NOMO-1 (cell line): ENCODE measurements at regions not wholly inside any gene's neighbourhood (a gene's known extent, or its start where the extent isn't known, plus 50 kb on each side); places are given as distances from the start of the nearest gene placed in this dataset.
"Not testable (repeated sequence)": the region's sequence is repeated elsewhere in the genome, so short reads cannot be mapped to it uniquely, and the experiment has no call there.

ENCODE experiments used
- DNase-seq, 2 experiments: peaks; one replicate each; lab custom pipeline; 2025; ENCODE audit not compliant: unreplicated experiment in 2 of 2; lab: John Stamatoyannopoulos, UW

DNA sequence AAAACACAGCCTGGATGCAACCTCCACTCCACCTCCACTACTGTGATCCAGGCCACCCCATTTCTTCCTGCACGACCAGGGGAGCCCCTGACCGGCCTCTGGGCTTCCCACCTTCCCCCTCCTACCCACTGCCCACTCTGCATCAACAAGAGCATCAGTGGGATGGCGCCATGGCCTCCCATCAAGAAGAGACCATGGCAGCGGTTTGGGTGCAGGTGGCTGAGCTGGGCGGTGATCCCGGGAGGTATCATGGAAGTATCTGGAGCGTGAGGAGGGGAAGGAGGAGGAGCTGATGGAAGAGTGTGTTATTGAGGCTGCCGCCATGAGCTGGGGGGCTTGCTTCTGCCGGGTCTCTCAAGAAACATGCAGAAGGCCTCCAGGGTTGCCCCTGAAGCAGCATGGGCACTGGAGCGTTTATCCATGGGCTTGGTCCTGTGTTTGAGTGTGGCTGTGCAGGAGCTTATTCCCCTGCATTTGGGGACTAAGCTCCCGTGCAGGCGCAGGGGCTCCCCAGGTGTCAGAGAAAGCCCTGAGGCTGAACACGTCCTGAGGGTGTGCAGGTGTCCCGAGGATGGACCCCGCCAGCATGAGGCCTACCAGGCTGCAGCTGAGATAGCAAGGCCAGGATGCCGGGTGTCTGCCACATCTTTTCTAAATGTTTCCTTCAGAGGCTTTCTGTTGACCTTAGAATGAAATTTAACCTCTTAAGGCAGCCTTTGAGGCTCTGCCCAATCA lies 99.2 kb upstream of the PCBD1 start:
- no peak for DNase-seq

DNA sequence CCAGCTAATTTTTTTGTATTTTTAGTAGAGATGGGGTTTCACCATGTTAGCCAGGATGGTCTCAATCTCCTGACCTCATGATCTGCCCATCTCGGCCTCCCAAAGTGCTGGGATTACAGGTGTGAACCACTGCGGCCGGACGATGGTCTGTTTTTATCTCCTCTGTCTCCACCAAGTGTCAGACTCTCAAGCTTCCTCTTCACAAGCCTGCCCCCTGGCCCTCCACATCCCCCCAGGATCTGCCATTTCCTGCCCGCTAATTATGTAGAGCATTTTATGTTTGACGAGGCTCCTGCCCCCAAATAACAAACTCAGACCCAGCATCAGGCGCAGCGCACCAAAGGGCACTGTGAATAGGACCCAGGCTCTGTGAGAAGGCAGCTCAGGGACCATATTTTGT lies 101.8 kb upstream of the PCBD1 start:
- not testable (repeated sequence) for DNase-seq

DNA sequence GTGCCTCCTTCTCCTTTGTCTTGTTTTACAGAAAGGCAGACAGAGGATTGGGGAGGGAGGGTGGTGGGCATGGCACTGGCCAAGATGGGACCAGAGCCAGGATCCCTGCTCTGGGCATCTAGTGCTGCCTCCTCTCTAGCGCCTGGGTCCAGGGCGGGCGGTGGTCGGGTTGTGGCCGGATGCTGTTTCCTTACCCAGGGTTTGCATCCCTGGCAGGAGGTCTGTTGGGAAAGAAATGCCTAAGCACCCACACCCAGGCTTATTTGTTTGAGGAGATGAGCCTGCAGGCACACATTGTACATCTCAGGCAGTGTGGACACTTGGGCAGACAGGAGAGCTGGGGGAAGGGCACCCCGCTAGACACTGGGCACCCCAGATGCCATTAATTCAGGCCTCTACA lies 102.3 kb upstream of the PCBD1 start:
- no peak for DNase-seq

DNA sequence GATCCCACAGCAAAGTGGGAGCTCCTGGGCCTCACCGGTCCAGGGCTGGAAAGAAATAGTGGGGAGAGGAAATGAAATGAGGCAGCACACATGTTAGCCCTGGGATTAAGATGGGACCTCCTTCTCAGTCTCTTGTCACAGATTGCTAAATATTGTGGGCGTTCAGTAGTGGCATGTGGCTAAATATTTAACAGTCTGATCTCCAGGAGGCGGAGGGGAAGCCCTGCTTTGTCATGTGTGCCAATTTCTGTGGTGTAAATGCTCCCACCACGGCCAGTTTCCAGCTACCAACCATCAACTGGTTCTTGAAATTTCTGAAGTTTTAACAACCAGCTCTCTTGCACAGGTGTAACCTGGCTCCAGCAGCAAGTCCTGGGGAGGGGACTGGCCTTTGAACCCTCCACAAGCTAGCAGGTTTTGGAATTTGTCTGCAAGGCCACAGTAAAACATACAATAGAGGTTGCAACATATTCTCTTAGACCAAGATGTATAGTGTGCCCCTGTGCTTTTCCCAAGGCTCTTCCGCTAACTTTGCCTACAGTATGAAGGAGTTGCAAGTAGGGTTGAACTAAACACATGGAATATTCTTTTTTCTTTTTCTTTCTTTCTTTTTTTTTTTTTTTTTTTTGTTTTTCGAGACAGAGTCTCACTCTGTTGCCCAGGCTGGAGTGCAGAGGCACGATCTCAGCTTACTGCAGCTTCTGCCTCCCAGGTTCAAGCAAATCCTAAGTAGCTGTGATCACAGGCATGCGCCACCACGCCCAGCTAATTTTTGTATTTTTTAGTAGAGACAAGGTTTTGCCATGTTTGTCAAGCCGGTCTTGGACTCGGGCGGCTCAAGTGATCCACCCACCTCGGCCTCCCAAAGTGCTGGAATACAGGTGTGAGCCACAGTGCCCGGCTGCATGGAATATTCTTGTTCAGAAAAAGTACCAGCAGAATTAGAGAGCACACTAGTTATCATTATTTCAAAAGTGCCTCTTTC lies 103.1 kb upstream of the PCBD1 start:
- peak; percentile 37 to 67 for DNase-seq

- no peak for DNase-seq
Observed at GRCh38 chr10:70992436-70992835, 104.1 kb upstream of the PCBD1 start.

- no peak for DNase-seq
Observed at GRCh38 chr10:70993051-70993450, 104.7 kb upstream of the PCBD1 start.

- DNase-seq: no peak
Observed at GRCh38 chr10:70996549-70996948, 108.2 kb upstream of the PCBD1 start.

DNA sequence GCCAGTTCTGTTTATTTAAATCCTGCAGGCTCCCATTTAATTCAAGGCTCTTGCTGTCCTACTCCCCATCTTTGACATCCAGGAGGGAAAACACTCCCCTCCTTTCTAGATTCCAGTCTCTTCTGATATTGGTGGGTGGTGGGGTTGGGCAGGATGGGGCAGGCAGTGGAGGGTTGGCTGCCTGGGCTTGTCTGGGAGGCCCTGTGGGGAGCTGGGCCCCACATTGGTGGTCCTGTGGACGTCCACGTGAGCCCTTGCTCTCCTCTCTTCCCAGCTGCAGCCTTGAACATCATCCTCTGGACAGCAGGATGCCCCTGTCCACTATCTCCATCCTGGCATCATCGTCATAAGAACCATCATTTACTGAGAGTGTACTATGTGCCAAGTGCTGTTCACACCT lies 108.9 kb upstream of the PCBD1 start:
- no peak for DNase-seq

DNA sequence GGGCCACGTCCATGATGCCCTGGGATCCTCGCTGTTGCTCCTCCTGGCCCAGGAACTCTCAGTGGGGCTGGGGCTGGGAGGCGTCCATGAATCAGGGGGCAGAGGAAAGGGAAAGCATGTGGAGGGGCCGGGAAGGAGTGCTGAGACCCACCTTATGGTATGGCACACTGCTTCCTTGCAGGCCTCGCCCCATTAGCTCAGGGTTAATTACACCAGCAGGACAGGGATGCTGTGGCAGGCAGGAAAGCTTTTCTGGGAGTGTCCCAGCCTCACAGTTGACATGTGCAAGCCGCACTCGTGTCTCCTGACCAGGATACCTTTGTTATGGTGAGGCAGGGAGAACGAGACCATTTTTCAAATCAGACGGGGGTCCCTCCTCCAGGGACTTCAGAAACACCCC lies 109.7 kb upstream of the PCBD1 start:
- DNase-seq: no peak

- no peak for DNase-seq
Observed at GRCh38 chr10:71001470-71001869, 113.1 kb upstream of the PCBD1 start.

DNA sequence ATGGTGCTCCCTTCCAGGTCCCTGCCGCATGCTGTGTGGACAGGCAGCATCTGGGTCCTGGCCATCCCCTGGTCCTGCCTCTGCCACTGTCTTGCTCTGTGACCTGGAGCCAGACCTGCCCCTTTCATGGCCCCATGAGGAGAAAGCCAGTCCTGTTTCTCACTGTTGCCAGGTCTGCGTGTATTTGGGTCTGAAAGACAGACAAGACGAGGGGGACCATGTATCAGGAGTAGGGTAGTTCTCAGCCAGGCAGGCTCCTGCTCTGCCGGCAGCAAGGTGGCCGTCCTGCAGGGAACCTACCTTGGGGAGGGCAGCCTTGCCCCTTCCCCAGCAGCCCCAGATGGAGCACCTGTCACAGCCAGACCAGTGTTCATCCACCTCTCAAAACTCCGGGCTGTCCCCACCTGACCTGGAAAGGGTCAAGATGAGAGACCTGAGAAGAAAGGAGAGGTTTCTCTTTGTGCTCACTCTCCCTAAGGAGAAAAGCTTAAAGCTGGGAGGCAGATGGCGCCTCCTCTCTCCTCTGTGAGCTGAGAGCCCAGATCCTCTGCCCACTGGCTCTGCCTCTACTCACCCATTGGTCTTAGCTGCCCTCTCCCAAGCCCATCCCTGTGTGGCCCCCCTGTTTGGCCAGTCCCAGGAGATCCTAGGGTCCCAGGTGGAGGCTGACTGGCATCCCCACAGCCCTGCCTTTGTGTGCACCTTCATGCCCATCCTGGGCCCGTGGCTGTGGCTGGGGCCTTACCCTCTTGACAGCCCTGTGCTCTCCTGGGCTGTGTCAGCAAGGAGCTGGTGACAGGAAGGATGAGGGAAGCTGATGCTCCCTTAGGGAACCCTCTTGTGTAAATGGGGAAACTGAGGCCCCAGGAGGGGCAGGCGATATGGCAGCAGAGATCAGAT lies 116.1 kb upstream of the PCBD1 start:
- no peak for DNase-seq

GRCh38 chr10:71005337-71006305 lies 117.3 kb upstream of the PCBD1 start:
- DNase-seq: no peak

GRCh38 chr10:71006506-71006905 lies 118.1 kb upstream of the PCBD1 start:
- DNase-seq: no peak

DNA sequence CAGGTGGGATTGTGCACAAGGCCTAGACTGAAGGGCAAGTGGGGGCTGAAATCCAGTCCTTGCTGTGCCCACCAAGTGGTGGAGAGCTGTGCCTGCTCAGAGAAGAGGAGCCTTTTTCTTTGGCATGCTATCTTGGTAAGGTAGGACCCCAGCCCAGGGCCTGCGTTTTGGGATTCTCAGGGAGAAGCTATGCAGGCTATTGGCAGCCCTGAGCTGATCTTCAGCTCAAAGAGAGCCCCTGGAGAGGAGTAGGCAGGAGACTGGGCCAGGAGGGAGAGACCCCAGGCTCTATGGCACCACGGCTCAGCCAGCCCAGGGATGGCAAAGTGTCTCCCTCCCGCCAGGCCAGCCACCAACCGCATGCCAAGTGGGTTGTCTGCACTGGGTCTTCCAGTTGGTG lies 119.2 kb upstream of the PCBD1 start:
- no peak for DNase-seq

- DNase-seq: no peak
Observed at GRCh38 chr10:71008150-71008549, 119.8 kb upstream of the PCBD1 start.

GRCh38 chr10:71009126-71009525 lies 120.8 kb upstream of the PCBD1 start:
- no peak for DNase-seq

GRCh38 chr10:71010730-71011129 lies 122.4 kb upstream of the PCBD1 start:
- no peak for DNase-seq

GRCh38 chr10:71011141-71011540 lies 122.8 kb upstream of the PCBD1 start:
- DNase-seq: no peak

- DNase-seq: no peak
Observed at GRCh38 chr10:71014021-71014805, 125.8 kb upstream of the PCBD1 start.
